CD14-positive monocyte (primary cell): ENCODE measurements at regions not wholly inside any gene's neighbourhood (a gene's known extent, or its start where the extent isn't known, plus 50 kb on each side); places are given as distances from the start of the nearest gene placed in this dataset.

Experiments used
- DNase-seq, 3 donors: peaks; one replicate each; pipeline ENCODE4 v3.0.0-alpha.2; 2011 to 2022
- H2AFZ ChIP-seq: 2 replicates; pipeline ENCODE4 v1.6.0; 2012; ENCODE audit warnings: mild to moderate bottlenecking, low read depth, low read length, inconsistent platforms; ENCODE audit not compliant: insufficient read depth, poor library complexity, severe bottlenecking
- H3K27ac ChIP-seq, 2 donors: 1 replicate in 1 of 2; 2 replicates in 1 of 2; pipeline ENCODE4 v1.5.1; 2012 to 2013; ENCODE audit warnings: low read length in 2 of 2, control low read depth in 1 of 2, inconsistent platforms in 1 of 2, low read depth in 1 of 2, mild to moderate bottlenecking in 1 of 2
- H3K27me3 ChIP-seq, 2 donors: one replicate each; pipeline versions ENCODE4 v1.6.0 to v1.6.1; 2011 to 2013; ENCODE audit warnings: low read length in 2 of 2; ENCODE audit not compliant: control insufficient read depth in 2 of 2, insufficient read depth in 2 of 2
- H3K36me3 ChIP-seq, 2 donors: replicated peaks in 1 of 2; 1 replicate in 1 of 2; 2 replicates in 1 of 2; pipeline versions ENCODE4 v1.5.1 to v1.6.1; 2012 to 2013; ENCODE audit warnings: low read length in 2 of 2, control low read depth in 1 of 2, inconsistent platforms in 1 of 2, mild to moderate bottlenecking in 1 of 2; ENCODE audit not compliant: insufficient read depth in 2 of 2, control insufficient read depth in 1 of 2
- H3K4me1 ChIP-seq, 2 donors: 1 replicate in 1 of 2; 2 replicates in 1 of 2; pipeline versions ENCODE4 v1.5.1 to v1.6.1; 2012 to 2013; ENCODE audit warnings: low read length in 2 of 2, control low read depth in 1 of 2, inconsistent platforms in 1 of 2, mild to moderate bottlenecking in 1 of 2, moderate library complexity in 1 of 2; ENCODE audit not compliant: insufficient read depth in 2 of 2, control insufficient read depth in 1 of 2
- H3K4me2 ChIP-seq: replicated peaks from 2 replicates; pipeline ENCODE3; 2012; ENCODE audit warnings: low read length, moderate library complexity, mild to moderate bottlenecking; ENCODE audit not compliant: poor library complexity, severe bottlenecking; ENCODE audit errors: extremely low read depth
- H3K4me3 ChIP-seq, 3 experiments: fragments of 200-600 bp in 1 of 3; sonication (generic) in 1 of 3; replicated peaks in 1 of 3; 1 replicate in 2 of 3; 2 replicates in 1 of 3; pipeline ENCODE4 v1.5.1; 2011 to 2013; ENCODE audit warnings: low read length in 3 of 3, mild to moderate bottlenecking in 3 of 3, control low read depth in 2 of 3, low read depth in 2 of 3, inconsistent platforms in 1 of 3, moderate library complexity in 1 of 3
- H3K79me2 ChIP-seq: 2 replicates; pipeline ENCODE4 v1.6.0; 2012; ENCODE audit warnings: mild to moderate bottlenecking, control low read depth, inconsistent platforms, low read length, moderate library complexity; ENCODE audit not compliant: insufficient read depth
- H3K9ac ChIP-seq: 2 replicates; pipeline ENCODE4 v1.6.0; 2017; ENCODE audit warnings: low read length, mild to moderate bottlenecking; ENCODE audit not compliant: insufficient read depth, poor library complexity, severe bottlenecking
- H3K9me3 ChIP-seq, 2 donors: replicated peaks in 1 of 2; 1 replicate in 1 of 2; 2 replicates in 1 of 2; pipeline versions ENCODE4 v1.5.1 to v1.6.1; 2012 to 2013; ENCODE audit warnings: low read length in 2 of 2, control low read depth in 1 of 2; ENCODE audit not compliant: control insufficient read depth in 1 of 2, insufficient read depth in 1 of 2
- H4K20me1 ChIP-seq: 2 replicates; pipeline ENCODE4 v1.6.0; 2012; ENCODE audit warnings: mild to moderate bottlenecking, low read length, control low read depth, moderate library complexity; ENCODE audit not compliant: insufficient read depth
- H3K27ac Mint-ChIP-seq, 7 donors: one replicate each; pipeline ENCODE4 v1.8.0; 2020; ENCODE audit warnings: mild to moderate bottlenecking in 7 of 7, mixed read lengths in 7 of 7, moderate library complexity in 6 of 7, inconsistent platforms in 2 of 7
- H3K27me3 Mint-ChIP-seq, 3 donors: one replicate each; pipeline ENCODE4 v1.8.0; 2021 to 2022; ENCODE audit warnings: low read depth in 3 of 3, mild to moderate bottlenecking in 3 of 3, mixed read lengths in 3 of 3, moderate library complexity in 3 of 3, inconsistent platforms in 1 of 3
- H3K36me3 Mint-ChIP-seq, 2 donors: one replicate each; pipeline ENCODE4 v1.8.0; 2020; ENCODE audit warnings: mixed read lengths in 2 of 2, inconsistent platforms in 1 of 2, mild to moderate bottlenecking in 1 of 2
- H3K4me1 Mint-ChIP-seq: one replicate; pipeline ENCODE4 v1.8.0; 2020; ENCODE audit warnings: mild to moderate bottlenecking, mixed read lengths
- H3K4me3 Mint-ChIP-seq, 2 donors: one replicate each; pipeline ENCODE4 v1.8.0; 2020; ENCODE audit warnings: mild to moderate bottlenecking in 2 of 2, mixed read lengths in 2 of 2, moderate library complexity in 1 of 2
- H3K9me3 Mint-ChIP-seq, 7 donors: one replicate each; pipeline ENCODE4 v1.8.0; 2020 to 2022; ENCODE audit warnings: mixed read lengths in 7 of 7, mild to moderate bottlenecking in 6 of 7, moderate library complexity in 6 of 7, inconsistent platforms in 2 of 7
- CTCF ChIP-seq: fragments of 200-600 bp; IDR thresholded peaks from one replicate; pipeline ENCODE4 v1.8.0; 2022; ENCODE audit warnings: antibody characterized with exemption, mild to moderate bottlenecking
- WGBS: methylation state at CpG from one replicate; pipeline ENCODE4 v1.1.5; 2013; ENCODE audit warnings: missing lambda C conversion rate; ENCODE audit not compliant: insufficient coverage; 5-methylcytosine and 5-hydroxymethylcytosine counted together
- intact Hi-C, 2 donors: fragments of 100-400 bp; cut with micrococcal nuclease; formaldehyde crosslinking; loops; one replicate each; pipeline versions ENCODE4 v1.15.0 to v1.15.1; 2023

GRCh38 chr17:70544317-70544716, 375.0 kb downstream of the KCNJ2 start:
- H3K9me3 ChIP-seq, result no peaks in the 10 kb centered on the region
- no CpG with 5 or more reads among the region's 1 CpG for WGBS
- H3K4me3 ChIP-seq, result no peak overlapping the region
- H3K27me3 ChIP-seq, result no peaks in the 10 kb centered on the region
- Mint-ChIP-seq H3K27ac (no peak overlapping the region), H3K9me3 (no peaks in the 10 kb centered on the region), H3K4me3 (no peak overlapping the region), H3K36me3 (no peaks in the 10 kb centered on the region), H3K4me1 (peaks cover under 1% of the 10 kb centered on the region), H3K27me3 (no peaks in the 10 kb centered on the region)
- no peak overlapping the region for H3K9ac ChIP-seq
- H3K4me1 ChIP-seq, result peaks cover 0 to under 1% of the 10 kb centered on the region in 2 donors
- no peak for TF ChIP-seq CTCF
- H2AFZ ChIP-seq, result no peak overlapping the region
- no peaks in the 10 kb centered on the region for H4K20me1 ChIP-seq
- H3K4me2 ChIP-seq, result no peak overlapping the region
- intact Hi-C loops, result no loop called here
- H3K79me2 ChIP-seq, result no peaks in the 10 kb centered on the region
- peak overlapping the region in 1 of 2 donors; percentile 26 for H3K27ac ChIP-seq
- H3K36me3 ChIP-seq, result no peaks in the 10 kb centered on the region
- DNase-seq, result peak in 2 of 3 donors; percentile 11 to 36

GRCh38 chr17:70552230-70552981, 383.1 kb downstream of the KCNJ2 start:
- Mint-ChIP-seq H3K27ac (no peak overlapping the region), H3K27me3 (peaks cover 0 to 3% (median 2%) of the 10 kb centered on the region in 3 donors), H3K4me3 (no peak overlapping the region), H3K4me1 (peaks cover 2% of the 10 kb centered on the region), H3K36me3 (no peaks in the 10 kb centered on the region), H3K9me3 (peaks cover 0 to 4% (median 2%) of the 10 kb centered on the region in 7 donors)
- Histone ChIP-seq H3K27ac (no peak overlapping the region), H3K9me3 (no peaks in the 10 kb centered on the region), H3K4me1 (no peaks in the 10 kb centered on the region), H3K27me3 (no peaks in the 10 kb centered on the region), H3K4me2 (no peak overlapping the region), H2AFZ (no peak overlapping the region), H3K9ac (no peak overlapping the region), H3K79me2 (no peaks in the 10 kb centered on the region), H4K20me1 (no peaks in the 10 kb centered on the region), H3K36me3 (no peaks in the 10 kb centered on the region), H3K4me3 (no peak overlapping the region)
- no CpG with 5 or more reads among the region's 8 CpGs for WGBS
- intact Hi-C loops, result loop anchor here (5.0 to 10.0 kb wide), 3 partner anchors 948 to 988 kb away; no protein-coding TSS in a partner anchor
- peak; percentile 76 for TF ChIP-seq CTCF
- peak; percentile 34 to 59 (median 54) for DNase-seq
